ENCODE measurements at regions not wholly inside any gene's neighbourhood (a gene's known extent, or its start where the extent isn't known, plus 50 kb on each side); places are given as distances from the start of the nearest gene placed in this dataset.
"Not testable (repeated sequence)": the region's sequence is repeated elsewhere in the genome, so short reads cannot be mapped to it uniquely, and the experiment has no call there.

DNA sequence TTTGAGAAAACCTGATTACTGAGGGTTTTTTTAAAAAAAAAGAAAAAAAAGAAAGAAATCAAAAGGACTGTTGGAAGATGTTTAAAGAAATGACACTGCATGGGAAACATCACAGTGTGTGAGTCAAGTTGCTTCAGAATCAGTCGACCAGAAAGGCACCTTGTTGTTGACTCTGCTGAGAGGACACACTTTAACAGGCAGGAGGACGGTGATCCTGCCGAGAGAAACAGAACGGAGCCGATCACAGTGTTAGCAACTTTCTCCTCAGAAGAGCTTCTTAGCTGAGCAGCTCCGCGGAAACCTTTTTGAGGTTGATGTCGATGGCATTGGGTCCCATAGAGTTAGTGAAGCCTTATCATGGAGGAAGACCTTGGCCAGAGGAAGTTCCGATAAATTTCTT, 538.7 kb downstream of the RBFOX1 start:
- intact Hi-C loops (cut with DNase I; ENCODE audit: low total_unique reads) = no loop called here
- Histone ChIP-seq H3K27ac (no peak overlapping the region), H3K9me3 (no peaks in the 10 kb centered on the region), H3K27me3 (no peaks in the 10 kb centered on the region), H3K4me3 (no peak overlapping the region), H3K36me3 (no peaks in the 10 kb centered on the region), H3K4me1 (no peaks in the 10 kb centered on the region)
- DNase-seq = no peak
- TF ChIP-seq POLR2A (IDR thresholded peaks at IDR 0.05) = no peak
- TF ChIP-seq, protein P1, sequence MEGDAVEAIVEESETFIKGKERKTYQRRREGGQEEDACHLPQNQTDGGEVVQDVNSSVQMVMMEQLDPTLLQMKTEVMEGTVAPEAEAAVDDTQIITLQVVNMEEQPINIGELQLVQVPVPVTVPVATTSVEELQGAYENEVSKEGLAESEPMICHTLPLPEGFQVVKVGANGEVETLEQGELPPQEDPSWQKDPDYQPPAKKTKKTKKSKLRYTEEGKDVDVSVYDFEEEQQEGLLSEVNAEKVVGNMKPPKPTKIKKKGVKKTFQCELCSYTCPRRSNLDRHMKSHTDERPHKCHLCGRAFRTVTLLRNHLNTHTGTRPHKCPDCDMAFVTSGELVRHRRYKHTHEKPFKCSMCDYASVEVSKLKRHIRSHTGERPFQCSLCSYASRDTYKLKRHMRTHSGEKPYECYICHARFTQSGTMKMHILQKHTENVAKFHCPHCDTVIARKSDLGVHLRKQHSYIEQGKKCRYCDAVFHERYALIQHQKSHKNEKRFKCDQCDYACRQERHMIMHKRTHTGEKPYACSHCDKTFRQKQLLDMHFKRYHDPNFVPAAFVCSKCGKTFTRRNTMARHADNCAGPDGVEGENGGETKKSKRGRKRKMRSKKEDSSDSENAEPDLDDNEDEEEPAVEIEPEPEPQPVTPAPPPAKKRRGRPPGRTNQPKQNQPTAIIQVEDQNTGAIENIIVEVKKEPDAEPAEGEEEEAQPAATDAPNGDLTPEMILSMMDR (IDR thresholded peaks at IDR 0.05) = no peak

DNA sequence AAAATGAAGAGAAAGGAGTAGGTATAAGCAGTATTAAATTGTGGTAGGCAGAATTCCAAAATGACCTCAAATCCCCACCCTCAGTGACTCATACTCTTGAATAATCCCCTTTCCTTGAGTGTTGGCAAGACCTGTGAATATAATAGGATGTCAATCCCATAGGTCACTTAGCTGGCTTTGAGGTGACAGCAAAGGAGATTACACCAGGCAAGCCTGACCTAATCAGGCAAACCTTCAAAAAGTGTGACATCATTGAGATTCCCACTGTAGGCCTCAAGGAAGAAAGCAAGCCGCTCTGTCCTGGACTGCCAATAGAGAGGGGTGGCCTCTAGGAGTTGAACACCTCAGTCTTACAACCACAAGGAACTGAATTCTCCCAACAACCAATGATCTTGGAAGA, 535.2 kb downstream of the RBFOX1 start:
- no peaks in the 10 kb centered on the region for H3K9me3 ChIP-seq
- DNase-seq = no peak
- no peak overlapping the region for H3K27ac ChIP-seq
- H3K4me1 ChIP-seq = no peaks in the 10 kb centered on the region
- intact Hi-C loops (cut with DNase I; ENCODE audit: low total_unique reads) = no loop called here
- no peak overlapping the region for H3K4me3 ChIP-seq
- H3K27me3 ChIP-seq = no peaks in the 10 kb centered on the region
- no peaks in the 10 kb centered on the region for H3K36me3 ChIP-seq
- TF ChIP-seq, protein P1 (IDR thresholded peaks at IDR 0.05) = no peak
- no peak for TF ChIP-seq POLR2A (IDR thresholded peaks at IDR 0.05)

DNA sequence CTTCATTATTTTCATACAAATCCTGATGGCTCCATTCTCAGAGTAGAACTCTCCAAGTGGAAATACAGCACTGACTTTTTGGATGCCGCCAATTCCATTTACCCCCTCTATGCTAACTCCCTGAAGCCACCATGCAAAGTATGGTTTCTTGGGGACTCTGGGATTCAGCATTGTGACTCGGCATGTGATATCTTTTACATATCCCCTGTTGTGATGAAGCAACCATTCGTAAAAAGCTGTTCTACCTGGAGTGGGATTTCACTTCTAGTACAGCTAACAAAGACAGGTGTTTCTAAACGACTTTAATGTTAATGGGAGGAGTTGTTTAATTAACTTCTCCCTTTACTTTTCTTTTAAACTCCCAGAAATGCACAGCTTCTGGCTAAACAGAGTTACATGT, 533.5 kb downstream of the RBFOX1 start:
- H3K36me3 ChIP-seq = no peaks in the 10 kb centered on the region
- no peak overlapping the region for H3K4me3 ChIP-seq
- TF ChIP-seq POLR2A (IDR thresholded peaks at IDR 0.05) = no peak
- TF ChIP-seq, protein P1 (IDR thresholded peaks at IDR 0.05) = no peak
- H3K4me1 ChIP-seq = no peaks in the 10 kb centered on the region
- H3K27me3 ChIP-seq = no peaks in the 10 kb centered on the region
- H3K27ac ChIP-seq = no peak overlapping the region
- intact Hi-C loops (cut with DNase I; ENCODE audit: low total_unique reads) = no loop called here
- no peaks in the 10 kb centered on the region for H3K9me3 ChIP-seq
- no peak for DNase-seq

DNA sequence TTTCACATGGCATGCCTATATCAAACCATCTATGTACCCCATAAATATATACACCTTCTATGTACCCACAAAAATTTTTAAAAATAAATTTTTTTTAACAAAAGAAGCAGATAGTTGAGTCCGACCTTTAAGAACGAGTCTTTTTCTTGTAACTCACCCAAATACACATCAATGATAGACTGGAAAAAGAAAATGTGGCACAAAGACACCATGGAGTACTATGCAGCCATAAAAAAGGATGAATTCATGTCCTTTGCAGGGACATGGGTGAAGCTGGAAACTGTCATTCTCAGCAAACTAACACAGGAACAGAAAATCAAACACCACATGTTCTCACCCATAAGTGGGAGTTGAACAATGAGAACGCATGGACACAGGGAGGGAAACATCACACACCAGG, 532.7 kb downstream of the RBFOX1 start:
- H3K36me3 ChIP-seq; H3K27ac ChIP-seq; H3K27me3 ChIP-seq; DNase-seq; H3K4me3 ChIP-seq; intact Hi-C loops (cut with DNase I; ENCODE audit: low total_unique reads); H3K4me1 ChIP-seq; H3K9me3 ChIP-seq: not testable (repeated sequence)

DNA sequence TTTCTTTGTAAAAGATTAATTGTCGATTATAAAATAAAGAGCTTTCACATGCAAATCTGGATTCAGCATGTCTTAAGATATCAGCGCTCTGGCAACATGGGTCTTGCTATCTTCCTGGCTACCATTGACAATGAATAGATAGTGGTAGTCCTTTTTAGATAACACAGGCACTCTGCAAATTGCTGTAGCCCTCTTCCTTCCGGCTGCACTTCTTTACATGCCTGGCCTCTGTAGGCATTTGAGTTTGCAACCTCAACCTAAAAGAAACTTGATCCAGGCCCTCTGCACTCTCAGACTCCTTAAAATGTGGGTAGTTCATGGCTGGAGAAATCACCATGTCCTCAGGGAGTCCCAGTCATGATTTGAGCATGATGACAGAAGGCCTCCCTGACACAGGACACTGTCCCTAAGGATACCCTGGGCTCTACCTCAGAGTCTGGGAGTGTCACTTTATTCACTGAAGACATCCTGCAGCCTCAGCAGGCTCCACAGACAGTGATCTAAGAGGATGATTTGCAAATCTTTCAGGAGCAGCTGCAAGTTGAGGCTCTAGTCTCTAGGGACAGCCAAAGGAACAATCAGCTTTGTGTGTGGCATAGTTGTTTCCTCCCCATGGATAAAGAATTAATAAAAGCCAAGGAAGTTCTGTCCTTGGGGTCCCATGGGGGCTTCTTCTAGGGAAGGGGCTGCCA, 529.4 kb downstream of the RBFOX1 start:
- no peak for DNase-seq
- Histone ChIP-seq H3K27ac (no peak overlapping the region), H3K27me3 (no peaks in the 10 kb centered on the region), H3K4me1 (no peaks in the 10 kb centered on the region), H3K4me3 (no peak overlapping the region), H3K36me3 (no peaks in the 10 kb centered on the region), H3K9me3 (no peaks in the 10 kb centered on the region)
- intact Hi-C loops (cut with DNase I; ENCODE audit: low total_unique reads) = no loop called here
- TF ChIP-seq POLR2A (IDR thresholded peaks at IDR 0.05) = no peak
- TF ChIP-seq, protein P1 (IDR thresholded peaks at IDR 0.05) = no peak

DNA sequence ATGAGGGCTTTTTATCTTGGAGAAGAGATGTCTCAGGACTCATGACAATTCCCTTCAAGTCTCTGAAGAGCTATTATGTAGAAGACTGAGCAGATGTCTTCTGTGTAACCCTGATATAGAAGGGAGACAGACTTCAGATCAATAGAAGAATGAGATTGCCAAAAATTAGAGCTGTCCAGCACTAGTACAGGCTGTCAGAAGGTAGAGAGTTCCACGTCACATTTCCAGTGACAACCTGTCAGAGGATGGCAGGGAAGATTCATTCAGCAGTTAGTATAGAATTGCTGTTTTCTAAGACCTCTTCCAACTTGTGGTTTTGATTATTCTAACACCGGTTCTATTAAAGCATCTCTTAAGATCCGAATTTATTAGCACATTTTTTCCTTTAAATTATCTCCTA, 520.6 kb downstream of the RBFOX1 start:
- Histone ChIP-seq H3K9me3 (no peaks in the 10 kb centered on the region), H3K36me3 (no peaks in the 10 kb centered on the region), H3K4me1 (no peaks in the 10 kb centered on the region), H3K4me3 (no peak overlapping the region), H3K27ac (no peak overlapping the region), H3K27me3 (no peaks in the 10 kb centered on the region)
- intact Hi-C loops (cut with DNase I; ENCODE audit: low total_unique reads) = no loop called here
- TF ChIP-seq, protein P1 (IDR thresholded peaks at IDR 0.05) = no peak
- TF ChIP-seq POLR2A (IDR thresholded peaks at IDR 0.05) = no peak
- no peak for DNase-seq
